ENCODE measurements at regions not wholly inside any gene's neighbourhood (a gene's known extent, or its start where the extent isn't known, plus 50 kb on each side); places are given as distances from the start of the nearest gene placed in this dataset.

GRCh38 chr5:156093024-156093423 is 233.9 kb upstream of the SGCD start:
- no peak for DNase-seq

- no peak for DNase-seq
Measured at GRCh38 chr5:156094001-156094400, 233.0 kb upstream of the SGCD start.

GRCh38 chr5:156095709-156096241 is 231.2 kb upstream of the SGCD start:
- DNase-seq = no peak

GRCh38 chr5:156096259-156096658 is 230.7 kb upstream of the SGCD start:
- DNase-seq = no peak

- no peak for DNase-seq
Measured at GRCh38 chr5:156103155-156103885, 223.6 kb upstream of the SGCD start.

- no peak for DNase-seq
Measured at GRCh38 chr5:156109317-156110023, 217.5 kb upstream of the SGCD start.

- no peak for DNase-seq
Measured at GRCh38 chr5:156119692-156120091, 207.3 kb upstream of the SGCD start.

GRCh38 chr5:156120777-156121176 is 206.2 kb upstream of the SGCD start:
- DNase-seq = no peak

- DNase-seq = no peak
Measured at GRCh38 chr5:156121234-156121633, 205.7 kb upstream of the SGCD start.

GRCh38 chr5:156121882-156122281 is 205.1 kb upstream of the SGCD start:
- DNase-seq = no peak

- DNase-seq = no peak
Measured at GRCh38 chr5:156124708-156125107, 202.3 kb upstream of the SGCD start.

GRCh38 chr5:156125118-156125517 is 201.8 kb upstream of the SGCD start:
- no peak for DNase-seq

- no peak for DNase-seq
Measured at GRCh38 chr5:156126716-156127115, 200.2 kb upstream of the SGCD start.

GRCh38 chr5:156128026-156128425 is 198.9 kb upstream of the SGCD start:
- no peak for DNase-seq

GRCh38 chr5:156134216-156134615 is 192.7 kb upstream of the SGCD start:
- no peak for DNase-seq

GRCh38 chr5:156135531-156135930 is 191.4 kb upstream of the SGCD start:
- DNase-seq = no peak

- no peak for DNase-seq
Measured at GRCh38 chr5:156137071-156137869, 189.7 kb upstream of the SGCD start.

- DNase-seq = no peak
Measured at GRCh38 chr5:156142867-156143266, 184.1 kb upstream of the SGCD start.

GRCh38 chr5:156147261-156147943 is 179.6 kb upstream of the SGCD start:
- no peak for DNase-seq

- no peak for DNase-seq
Measured at GRCh38 chr5:156147944-156148285, 179.0 kb upstream of the SGCD start.

GRCh38 chr5:156148301-156148700 is 178.7 kb upstream of the SGCD start:
- DNase-seq = no peak

GRCh38 chr5:156149213-156149612 is 177.8 kb upstream of the SGCD start:
- DNase-seq = no peak

- no peak for DNase-seq
Measured at GRCh38 chr5:156153602-156154001, 173.4 kb upstream of the SGCD start.

Data from CD4-positive, alpha-beta T cell treated with Interleukin-1 beta for 1 hour (primary cell).